ENCODE measurements at regions not wholly inside any gene's neighbourhood (a gene's known extent, or its start where the extent isn't known, plus 50 kb on each side); places are given as distances from the start of the nearest gene placed in this dataset.

DNA sequence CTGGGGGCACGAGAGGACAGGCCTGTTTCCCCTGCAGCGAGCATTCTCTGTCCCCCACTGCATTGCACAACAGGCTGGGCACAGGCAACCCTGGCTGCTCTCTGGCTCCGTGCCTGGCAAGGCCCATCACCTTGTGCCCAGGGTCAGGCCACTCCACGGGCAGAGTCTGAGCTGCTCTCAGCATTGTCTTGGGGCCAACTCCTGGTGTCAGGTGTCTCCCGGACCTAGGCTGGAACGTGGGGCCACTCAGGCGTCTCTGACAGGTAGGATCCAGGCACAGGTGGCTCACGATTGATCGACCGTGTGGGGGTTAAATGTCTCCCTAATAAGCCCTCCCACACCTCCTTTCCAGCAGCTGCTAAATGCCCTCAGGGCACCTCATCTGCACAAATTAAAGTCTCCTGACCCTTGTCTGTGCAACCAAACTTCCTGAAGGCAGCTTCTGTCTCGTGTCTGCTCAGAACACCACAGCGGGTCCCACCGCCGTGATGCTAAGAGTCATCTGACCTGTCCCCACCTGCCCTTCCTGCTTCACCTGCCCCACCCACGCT, 66.6 kb upstream of the GPC1 start:
- H3K4me1 ChIP-seq (ENCODE audit: control insufficient read depth, insufficient read depth, low read length): peaks cover 4% of the 10 kb centered on the region
- ATAC-seq (no peak), DNase-seq (peak in 2 of 3 donors; percentile 56 to 71)
- no peaks in the 10 kb centered on the region for H3K27me3 ChIP-seq (ENCODE audit: control insufficient read depth, insufficient read depth)
- H3K27ac ChIP-seq (ENCODE audit: low read length): peak overlapping the region; percentile 81
- no peaks in the 10 kb centered on the region for H3K9me3 ChIP-seq (ENCODE audit: control insufficient read depth, low read length)
- intact Hi-C loops (cut with DNase I): loop anchor here in 1 of 4 donors (5.0 kb wide), 1 partner anchor 68 kb away; the partner anchor contains the start of gene GPC1
- no peak overlapping the region for H3K4me3 ChIP-seq (ENCODE audit: low read length)
- 76% methylated on average over 15 of the region's 15 CpGs for WGBS

- H3K27ac ChIP-seq (ENCODE audit: low read length): peak overlapping the region; percentile 93
- intact Hi-C loops (cut with DNase I): loop anchor here in 1 of 4 donors (5.0 kb wide), 1 partner anchor 68 kb away; the partner anchor contains the start of gene GPC1
- DNase-seq (peak in 2 of 3 donors; percentile 32 to 51), ATAC-seq (no peak)
- H3K4me1 ChIP-seq (ENCODE audit: control insufficient read depth, insufficient read depth, low read length): peaks cover 8% of the 10 kb centered on the region
- H3K27me3 ChIP-seq (ENCODE audit: control insufficient read depth, insufficient read depth): no peaks in the 10 kb centered on the region
- no peak overlapping the region for H3K4me3 ChIP-seq (ENCODE audit: low read length)
- 50% methylated on average over 4 of the region's 4 CpGs for whole genome bisulfite sequencing
- no peaks in the 10 kb centered on the region for H3K9me3 ChIP-seq (ENCODE audit: control insufficient read depth, low read length)
Measured at GRCh38 chr2:240369335-240369734, 66.1 kb upstream of the GPC1 start.

GRCh38 chr2:240369801-240370585, 65.5 kb upstream of the GPC1 start:
- DNase-seq: peak; percentile 72 to 91 (median 86)
- no peaks in the 10 kb centered on the region for H3K9me3 ChIP-seq (ENCODE audit: control insufficient read depth, low read length)
- intact Hi-C loops (cut with DNase I): loop anchor here in 2 of 4 donors (5.0 to 10.0 kb wide), 2 partner anchors 65 to 67 kb away; partner anchors contain the start of gene GPC1 (in 2 of the 2)
- peak; percentile 72 to 79 for ATAC-seq
- H3K27ac ChIP-seq (ENCODE audit: low read length): peak overlapping the region; percentile 93
- no peaks in the 10 kb centered on the region for H3K27me3 ChIP-seq (ENCODE audit: control insufficient read depth, insufficient read depth)
- WGBS: 25% methylated on average over 19 of the region's 19 CpGs
- no peak overlapping the region for H3K4me3 ChIP-seq (ENCODE audit: low read length)
- peaks cover 8% of the 10 kb centered on the region for H3K4me1 ChIP-seq (ENCODE audit: control insufficient read depth, insufficient read depth, low read length)

DNA sequence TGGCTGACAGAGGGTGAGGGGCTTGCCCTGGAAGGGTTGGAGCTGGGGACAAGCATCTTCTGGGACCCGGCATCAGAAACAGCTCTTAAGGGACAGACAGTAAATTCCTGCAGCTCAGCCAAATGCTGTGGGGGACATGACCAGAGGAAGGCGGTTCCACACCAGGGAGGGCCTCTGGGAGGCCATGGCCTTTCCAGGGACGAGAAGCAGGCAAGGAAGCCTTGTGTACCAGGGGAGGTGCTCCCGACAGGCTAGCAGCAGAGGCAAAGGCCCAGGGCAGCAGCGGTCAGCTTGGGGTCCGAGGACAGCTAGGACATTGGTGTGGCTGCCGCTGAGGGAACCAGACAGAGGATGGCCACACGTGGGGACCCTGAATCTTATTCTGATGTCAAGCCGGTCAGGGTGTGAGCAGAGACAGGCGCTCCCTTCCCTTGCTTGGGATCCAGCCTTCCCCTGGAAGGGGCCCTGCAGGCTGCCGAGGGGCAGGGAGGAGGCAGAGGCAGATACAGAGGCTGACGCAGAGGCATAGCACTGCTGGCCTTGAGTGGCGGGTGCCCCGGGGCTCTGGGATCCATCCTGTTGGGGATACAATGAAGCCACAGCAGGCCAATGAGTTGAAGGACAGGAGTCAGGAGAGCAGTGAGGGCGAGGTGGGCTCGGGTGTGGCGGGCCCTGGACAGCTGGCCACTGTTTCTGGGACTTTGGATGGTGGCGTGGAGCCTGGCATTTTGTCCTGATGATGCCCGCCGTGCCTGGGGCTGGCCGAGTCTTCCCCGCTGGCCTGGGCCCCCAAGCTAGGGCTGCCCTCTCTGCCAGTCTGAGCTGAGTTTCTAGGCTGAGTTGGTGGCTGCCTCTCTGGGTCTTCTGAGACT, 64.1 kb upstream of the GPC1 start:
- WGBS: 75% methylated on average over 21 of the region's 22 CpGs

GRCh38 chr2:240372101-240372500, 63.4 kb upstream of the GPC1 start:
- ATAC-seq (no peak), DNase-seq (peak in 2 of 3 donors; percentile 34 to 38)
- intact Hi-C loops (cut with DNase I): loop anchor here in 1 of 4 donors (10.0 kb wide), 1 partner anchor 63 kb away; the partner anchor contains the start of gene GPC1
- no peak overlapping the region for H3K4me3 ChIP-seq (ENCODE audit: low read length)
- H3K27me3 ChIP-seq (ENCODE audit: control insufficient read depth, insufficient read depth): no peaks in the 10 kb centered on the region
- no peak overlapping the region for H3K27ac ChIP-seq (ENCODE audit: low read length)
- 80% methylated on average over 5 of the region's 5 CpGs for WGBS
- H3K9me3 ChIP-seq (ENCODE audit: control insufficient read depth, low read length): no peaks in the 10 kb centered on the region
- H3K4me1 ChIP-seq (ENCODE audit: control insufficient read depth, insufficient read depth, low read length): peaks cover 8% of the 10 kb centered on the region

More for the DNA sequence above, 64.1 kb upstream of the GPC1 start:
- intact Hi-C loops (cut with DNase I): loop anchor here in 1 of 4 donors (10.0 kb wide), 1 partner anchor 63 kb away; the partner anchor contains the start of gene GPC1
- ATAC-seq: no peak
- no peaks in the 10 kb centered on the region for H3K9me3 ChIP-seq (ENCODE audit: control insufficient read depth, low read length)
- H3K27ac ChIP-seq (ENCODE audit: low read length): peak overlapping the region; percentile 11
- H3K27me3 ChIP-seq (ENCODE audit: control insufficient read depth, insufficient read depth): no peaks in the 10 kb centered on the region
- no peak overlapping the region for H3K4me3 ChIP-seq (ENCODE audit: low read length)
- H3K4me1 ChIP-seq (ENCODE audit: control insufficient read depth, insufficient read depth, low read length): peaks cover 8% of the 10 kb centered on the region
- peak in 2 of 3 donors; percentile 20 to 25 for DNase-seq

DNA sequence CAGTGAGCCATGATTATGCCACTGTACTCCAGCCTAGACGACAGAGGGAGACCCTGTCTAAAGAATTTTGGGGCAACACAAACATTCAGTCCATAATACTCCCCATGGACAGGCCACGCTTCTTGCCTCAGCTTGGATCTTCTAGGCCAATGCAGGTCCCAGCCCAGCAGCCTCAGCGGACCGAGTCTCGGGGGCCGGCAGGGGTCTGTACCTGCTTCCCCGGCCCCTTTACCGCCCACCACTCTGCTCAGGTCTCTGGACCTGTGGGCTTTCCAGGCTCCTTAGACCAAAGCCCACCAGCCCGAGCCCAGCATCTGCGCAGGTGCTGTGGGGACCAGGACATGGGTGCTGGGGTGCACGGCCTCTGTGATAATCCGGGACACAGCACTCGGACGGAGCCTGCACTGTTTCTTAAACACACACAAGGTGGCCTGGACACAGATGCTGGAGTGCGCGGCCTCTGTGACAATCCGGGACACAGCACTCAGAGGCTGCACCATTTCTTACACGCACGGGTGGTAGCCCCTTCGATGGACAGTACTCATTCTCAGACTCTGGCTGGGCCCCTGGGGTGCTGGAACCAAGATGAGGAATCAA, 62.1 kb upstream of the GPC1 start:
- no peak for ATAC-seq
- DNase-seq: peak in 2 of 3 donors; percentile 22 to 33
- WGBS: 89% methylated on average over 20 of the region's 20 CpGs
- Histone ChIP-seq H3K27ac (ENCODE audit: low read length) (peak overlapping the region; percentile 78), H3K4me1 (ENCODE audit: control insufficient read depth, insufficient read depth, low read length) (peaks cover 8% of the 10 kb centered on the region), H3K9me3 (ENCODE audit: control insufficient read depth, low read length) (no peaks in the 10 kb centered on the region), H3K27me3 (ENCODE audit: control insufficient read depth, insufficient read depth) (no peaks in the 10 kb centered on the region), H3K4me3 (ENCODE audit: low read length) (no peak overlapping the region)
- intact Hi-C loops (cut with DNase I): loop anchor here in 1 of 4 donors (10.0 kb wide), 1 partner anchor 61 kb away; the partner anchor contains the start of gene GPC1

DNA sequence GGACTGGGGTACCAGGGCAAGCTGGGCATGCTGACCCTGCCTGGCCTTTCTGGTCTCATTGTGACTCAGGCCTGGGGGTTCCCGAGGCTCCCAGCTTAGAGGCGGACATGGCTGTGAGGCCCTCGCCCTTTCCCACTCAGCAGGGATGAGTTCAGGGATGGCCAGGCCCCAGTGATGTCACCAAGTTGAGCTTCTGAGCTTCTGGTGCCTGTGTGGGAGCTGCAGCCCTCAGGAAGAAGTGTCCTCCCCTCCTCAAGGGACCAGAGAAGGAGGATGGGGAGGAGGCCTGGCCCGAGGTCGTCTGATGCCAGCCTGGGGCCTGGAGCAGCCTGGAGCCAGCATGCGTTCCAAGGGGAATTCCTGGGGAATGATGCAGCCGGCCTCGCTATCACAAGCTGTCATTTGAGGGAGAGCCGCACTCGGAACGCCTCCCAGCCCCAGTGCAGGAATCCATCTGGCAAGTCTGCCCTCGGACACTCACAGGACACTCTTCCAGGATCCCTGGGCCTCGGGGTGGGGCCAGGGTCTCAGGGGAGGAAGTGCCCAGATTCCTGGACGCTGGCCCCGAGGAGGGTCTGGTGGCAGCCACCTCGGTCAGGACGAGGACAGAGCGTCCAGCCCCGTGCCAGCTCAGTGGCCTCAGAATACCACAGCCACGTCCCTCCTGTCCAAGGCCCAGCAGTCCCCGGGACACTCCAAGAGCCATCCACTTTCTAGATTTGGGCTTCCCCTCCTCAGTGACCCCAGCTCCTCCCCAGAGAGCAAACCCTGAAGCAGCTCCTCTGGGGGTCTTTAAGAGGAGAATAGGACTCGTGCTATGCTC, 61.2 kb upstream of the GPC1 start:
- Histone ChIP-seq H3K4me1 (ENCODE audit: control insufficient read depth, insufficient read depth, low read length) (peaks cover 8% of the 10 kb centered on the region), H3K27me3 (ENCODE audit: control insufficient read depth, insufficient read depth) (no peaks in the 10 kb centered on the region), H3K4me3 (ENCODE audit: low read length) (no peak overlapping the region), H3K27ac (ENCODE audit: low read length) (peak overlapping the region; percentile 78), H3K9me3 (ENCODE audit: control insufficient read depth, low read length) (no peaks in the 10 kb centered on the region)
- WGBS: 22% methylated on average over 22 of the region's 22 CpGs
- intact Hi-C loops (cut with DNase I): loop anchor here in 1 of 4 donors (10.0 kb wide), 1 partner anchor 61 kb away; the partner anchor contains the start of gene GPC1
- ATAC-seq (peak; percentile 71 to 74), DNase-seq (peak; percentile 81 to 85 (median 83))

DNA sequence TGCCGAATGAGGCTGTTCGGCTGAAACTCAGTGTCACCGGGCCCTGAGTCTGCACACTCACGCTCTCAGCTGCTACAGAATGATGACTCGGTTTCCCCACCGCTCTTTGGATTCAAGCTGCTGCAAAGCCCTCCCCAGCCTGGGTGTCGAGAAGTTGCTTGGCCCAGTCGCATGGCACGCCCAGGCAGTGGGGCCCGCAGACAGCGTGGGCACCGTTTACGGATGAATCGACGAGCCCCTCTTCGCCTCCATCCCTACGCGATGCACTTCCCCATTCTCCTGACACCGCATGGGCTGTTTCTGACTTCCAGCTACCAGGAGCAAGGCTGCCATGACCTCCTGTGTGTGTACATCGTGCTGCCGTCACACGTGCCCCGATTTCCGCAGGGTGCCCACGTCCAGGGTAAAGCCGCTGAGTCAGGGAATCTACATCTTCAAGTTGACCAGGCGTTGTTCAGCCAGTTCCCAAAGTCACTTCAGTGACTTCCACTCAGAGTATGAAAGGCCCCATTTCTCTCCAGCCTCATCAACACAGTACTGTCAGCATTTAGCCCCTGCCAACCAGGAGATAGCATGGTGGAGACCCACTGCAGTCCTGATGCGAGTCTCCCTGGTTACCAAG, 60.3 kb upstream of the GPC1 start:
- WGBS: 93% methylated on average over 28 of the region's 28 CpGs
- intact Hi-C loops (cut with DNase I): loop anchor here in 1 of 4 donors (10.0 kb wide), 1 partner anchor 60 kb away; the partner anchor contains the start of gene GPC1
- H3K27ac ChIP-seq (ENCODE audit: low read length): peak overlapping the region; percentile 78
- DNase-seq (peak in 2 of 3 donors; percentile 33 to 38), ATAC-seq (no peak)
- H3K4me3 ChIP-seq (ENCODE audit: low read length): no peak overlapping the region
- H3K4me1 ChIP-seq (ENCODE audit: control insufficient read depth, insufficient read depth, low read length): peaks cover 8% of the 10 kb centered on the region
- no peaks in the 10 kb centered on the region for H3K9me3 ChIP-seq (ENCODE audit: control insufficient read depth, low read length)
- no peaks in the 10 kb centered on the region for H3K27me3 ChIP-seq (ENCODE audit: control insufficient read depth, insufficient read depth)

DNA sequence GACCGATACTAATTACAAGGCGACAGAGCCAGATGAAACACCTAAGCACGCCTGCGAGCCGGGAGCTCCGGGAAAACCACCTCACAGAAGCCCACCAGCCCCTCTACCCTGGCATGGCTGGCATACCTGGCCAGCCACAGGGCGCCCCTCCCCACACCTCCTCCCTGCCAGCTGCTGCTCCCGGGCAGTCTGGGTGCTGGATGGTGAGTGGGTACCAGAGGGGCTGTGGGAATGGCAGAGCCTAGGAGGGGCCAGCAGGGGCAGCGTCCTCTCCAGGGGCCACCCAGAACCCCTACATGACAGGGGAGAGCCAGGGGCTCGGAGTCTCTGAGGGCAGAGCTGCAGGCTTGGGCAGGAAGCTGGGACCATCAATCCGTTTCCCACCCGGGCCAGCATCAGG, 58.7 kb upstream of the GPC1 start:
- peak in 2 of 3 donors; percentile 25 to 33 for DNase-seq
- Histone ChIP-seq H3K9me3 (ENCODE audit: control insufficient read depth, low read length) (no peaks in the 10 kb centered on the region), H3K27me3 (ENCODE audit: control insufficient read depth, insufficient read depth) (no peaks in the 10 kb centered on the region), H3K4me1 (ENCODE audit: control insufficient read depth, insufficient read depth, low read length) (peaks cover 5% of the 10 kb centered on the region), H3K4me3 (ENCODE audit: low read length) (no peak overlapping the region), H3K27ac (ENCODE audit: low read length) (no peak overlapping the region)
- ATAC-seq: no peak
- WGBS: 87% methylated on average over 12 of the region's 12 CpGs
- intact Hi-C loops (cut with DNase I): loop anchor here in 1 of 4 donors (10.0 kb wide), 1 partner anchor 58 kb away; the partner anchor contains the start of gene GPC1

Data from right cardiac atrium (tissue), 5 donors.